ENCODE measurements at regions not wholly inside any gene's neighbourhood (a gene's known extent, or its start where the extent isn't known, plus 50 kb on each side); places are given as distances from the start of the nearest gene placed in this dataset.

- Histone ChIP-seq H3K27ac (ENCODE audit: low read length in 2 of 2) (no peak overlapping the region), H4K20me1 (ENCODE audit: control insufficient read depth, insufficient read depth, low read length, poor library complexity, severe bottlenecking) (no peaks in the 10 kb centered on the region), H3K4me2 (replicated peaks; ENCODE audit: low read depth, low read length, poor library complexity, severe bottlenecking) (no peak overlapping the region), H3K27me3 (replicated peaks in 1 of 4; ENCODE audit: control extremely low read depth in 1 of 4, control insufficient read depth in 3 of 4, insufficient read depth in 4 of 4, low read length in 3 of 4) (no peaks in the 10 kb centered on the region), H3K79me2 (ENCODE audit: control insufficient read depth, insufficient read depth, low read length) (no peaks in the 10 kb centered on the region), H3K36me3 (replicated peaks in 1 of 2; ENCODE audit: control extremely low read depth in 1 of 2, control insufficient read depth in 1 of 2, extremely low read depth in 1 of 2, insufficient read depth in 2 of 2, low read length in 1 of 2) (no peaks in the 10 kb centered on the region), H2AFZ (ENCODE audit: insufficient read depth, low read depth, low read length, poor library complexity, severe bottlenecking) (no peak overlapping the region), H3K4me1 (ENCODE audit: control insufficient read depth in 2 of 2, insufficient read depth in 2 of 2, low read length in 2 of 2) (no peaks in the 10 kb centered on the region), H3K9ac (ENCODE audit: low read length) (no peak overlapping the region), H3K9me3 (ENCODE audit: control extremely low read depth in 1 of 3, control insufficient read depth in 2 of 3, insufficient read depth in 1 of 3, low read length in 2 of 3) (peaks cover 0 to 5% (median 0%) of the 10 kb centered on the region in 3 donors), H3K4me3 (ENCODE audit: control extremely low read depth in 1 of 5, extremely low read depth in 1 of 5, insufficient read depth in 1 of 5, low read depth in 2 of 5, low read length in 4 of 5) (no peak overlapping the region)
- no peaks in the 10 kb centered on the region for H3K9me3 Mint-ChIP-seq (ENCODE audit: insufficient read depth)
- TF ChIP-seq CTCF (IDR thresholded peaks at IDR 0.05), result no peak
- TF ChIP-seq EZH2 (IDR thresholded peaks at IDR 0.05; ENCODE audit: borderline replicate concordance, insufficient read depth, low read depth, low read length, poor library complexity, severe bottlenecking), result no peak
- H3K27me3 Mint-ChIP-seq, result peaks cover 3% of the 10 kb centered on the region
- H3K27ac Mint-ChIP-seq, result no peak overlapping the region
- CTCF ChIA-PET, result no interaction called here
- no CpG with 5 or more reads among the region's 1 CpG for WGBS (ENCODE audit: insufficient coverage)
- ATAC-seq (ENCODE audit: low read depth) (no peak), DNase-seq (no peak)
- intact Hi-C loops (cut with micrococcal nuclease), result no loop called here
- POLR2A ChIA-PET, result no interaction called here
- no peaks in the 10 kb centered on the region for H3K4me1 Mint-ChIP-seq
- no peak overlapping the region for H3K4me3 Mint-ChIP-seq
Measured at GRCh38 chr14:55519473-55520080, 60.4 kb upstream of the KTN1 start.

- Histone ChIP-seq H3K4me1 (ENCODE audit: control insufficient read depth in 2 of 2, insufficient read depth in 2 of 2, low read length in 2 of 2) (no peaks in the 10 kb centered on the region), H4K20me1 (ENCODE audit: control insufficient read depth, insufficient read depth, low read length, poor library complexity, severe bottlenecking) (no peaks in the 10 kb centered on the region), H3K27ac (ENCODE audit: low read length in 2 of 2) (no peak overlapping the region), H3K4me3 (ENCODE audit: control extremely low read depth in 1 of 5, extremely low read depth in 1 of 5, insufficient read depth in 1 of 5, low read depth in 2 of 5, low read length in 4 of 5) (no peak overlapping the region), H3K4me2 (replicated peaks; ENCODE audit: low read depth, low read length, poor library complexity, severe bottlenecking) (no peak overlapping the region), H2AFZ (ENCODE audit: insufficient read depth, low read depth, low read length, poor library complexity, severe bottlenecking) (no peak overlapping the region), H3K79me2 (ENCODE audit: control insufficient read depth, insufficient read depth, low read length) (no peaks in the 10 kb centered on the region), H3K27me3 (replicated peaks in 1 of 4; ENCODE audit: control extremely low read depth in 1 of 4, control insufficient read depth in 3 of 4, insufficient read depth in 4 of 4, low read length in 3 of 4) (no peaks in the 10 kb centered on the region), H3K9me3 (ENCODE audit: control extremely low read depth in 1 of 3, control insufficient read depth in 2 of 3, insufficient read depth in 1 of 3, low read length in 2 of 3) (peaks cover 0 to 3% (median 0%) of the 10 kb centered on the region in 3 donors), H3K36me3 (replicated peaks in 1 of 2; ENCODE audit: control extremely low read depth in 1 of 2, control insufficient read depth in 1 of 2, extremely low read depth in 1 of 2, insufficient read depth in 2 of 2, low read length in 1 of 2) (no peaks in the 10 kb centered on the region), H3K9ac (ENCODE audit: low read length) (no peak overlapping the region)
- no peaks in the 10 kb centered on the region for H3K27me3 Mint-ChIP-seq
- no peaks in the 10 kb centered on the region for H3K9me3 Mint-ChIP-seq (ENCODE audit: insufficient read depth)
- H3K27ac Mint-ChIP-seq, result no peak overlapping the region
- ChIA-PET POLR2A (no interaction called here), CTCF (no interaction called here)
- H3K4me1 Mint-ChIP-seq, result no peaks in the 10 kb centered on the region
- TF ChIP-seq EZH2 (IDR thresholded peaks at IDR 0.05; ENCODE audit: borderline replicate concordance, insufficient read depth, low read depth, low read length, poor library complexity, severe bottlenecking) (no peak), CTCF (IDR thresholded peaks at IDR 0.05) (no peak)
- H3K4me3 Mint-ChIP-seq, result no peak overlapping the region
- no CpG with 5 or more reads among the region's 2 CpGs for WGBS (ENCODE audit: insufficient coverage)
- intact Hi-C loops (cut with micrococcal nuclease), result no loop called here
- ATAC-seq (ENCODE audit: low read depth) (no peak), DNase-seq (no peak)
Measured at GRCh38 chr14:55523321-55523720, 56.7 kb upstream of the KTN1 start.

Measured in B cell (primary cell).